ENCODE measurements at regions not wholly inside any gene's neighbourhood (a gene's known extent, or its start where the extent isn't known, plus 50 kb on each side); places are given as distances from the start of the nearest gene placed in this dataset.

DNA sequence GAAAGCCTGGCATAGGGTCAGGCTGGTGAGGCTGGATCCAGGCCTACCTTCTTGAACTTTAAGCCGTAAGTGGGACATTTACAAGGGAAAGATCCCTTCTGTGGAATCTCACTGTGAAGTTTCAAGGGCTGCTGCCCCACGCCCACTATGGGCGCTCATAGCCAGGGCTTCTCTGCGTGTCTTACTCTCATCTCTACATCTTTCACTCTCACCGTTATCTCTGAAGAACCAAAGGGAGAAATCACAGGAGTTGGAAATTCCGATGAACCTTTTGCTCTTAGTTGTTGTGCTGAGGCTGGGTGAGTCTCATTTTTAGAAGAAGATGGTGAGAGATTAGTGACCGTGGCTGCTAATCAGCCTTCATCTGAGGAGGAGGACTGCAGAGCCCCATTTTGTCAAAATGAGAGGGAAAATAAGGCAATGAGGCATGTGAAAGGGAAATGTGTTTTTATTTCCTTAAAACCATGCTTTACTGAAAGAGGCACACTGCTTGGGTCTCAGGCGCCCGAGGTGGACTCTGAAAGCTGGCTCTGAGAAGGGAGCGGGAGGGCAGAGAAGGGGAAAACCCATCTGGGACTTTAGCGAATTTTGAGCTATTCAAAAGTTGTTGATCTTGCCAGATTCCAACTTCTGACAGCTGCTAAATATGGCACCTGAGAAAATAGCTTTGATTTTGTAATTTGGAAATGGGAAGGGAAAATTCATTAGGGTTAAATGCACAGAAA lies 301.5 kb downstream of the CLIC5 start:
- TF ChIP-seq, protein P1, sequence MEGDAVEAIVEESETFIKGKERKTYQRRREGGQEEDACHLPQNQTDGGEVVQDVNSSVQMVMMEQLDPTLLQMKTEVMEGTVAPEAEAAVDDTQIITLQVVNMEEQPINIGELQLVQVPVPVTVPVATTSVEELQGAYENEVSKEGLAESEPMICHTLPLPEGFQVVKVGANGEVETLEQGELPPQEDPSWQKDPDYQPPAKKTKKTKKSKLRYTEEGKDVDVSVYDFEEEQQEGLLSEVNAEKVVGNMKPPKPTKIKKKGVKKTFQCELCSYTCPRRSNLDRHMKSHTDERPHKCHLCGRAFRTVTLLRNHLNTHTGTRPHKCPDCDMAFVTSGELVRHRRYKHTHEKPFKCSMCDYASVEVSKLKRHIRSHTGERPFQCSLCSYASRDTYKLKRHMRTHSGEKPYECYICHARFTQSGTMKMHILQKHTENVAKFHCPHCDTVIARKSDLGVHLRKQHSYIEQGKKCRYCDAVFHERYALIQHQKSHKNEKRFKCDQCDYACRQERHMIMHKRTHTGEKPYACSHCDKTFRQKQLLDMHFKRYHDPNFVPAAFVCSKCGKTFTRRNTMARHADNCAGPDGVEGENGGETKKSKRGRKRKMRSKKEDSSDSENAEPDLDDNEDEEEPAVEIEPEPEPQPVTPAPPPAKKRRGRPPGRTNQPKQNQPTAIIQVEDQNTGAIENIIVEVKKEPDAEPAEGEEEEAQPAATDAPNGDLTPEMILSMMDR (IDR thresholded peaks at IDR 0.05), result no peak
- TF ChIP-seq POLR2AphosphoS5 (IDR thresholded peaks at IDR 0.05) (no peak), POLR2A (IDR thresholded peaks at IDR 0.05) (no peak), EP300 (IDR thresholded peaks at IDR 0.05) (no peak)

All from sigmoid colon (tissue), 4 donors.